HepG2 (cell line): ENCODE measurements at regions not wholly inside any gene's neighbourhood (a gene's known extent, or its start where the extent isn't known, plus 50 kb on each side); places are given as distances from the start of the nearest gene placed in this dataset.

Experiments used
- ATAC-seq: fragments of 200-7000 bp; cut with Tn5 transposase; 3 replicates; pipeline ENCODE4 v1.9.1; 2020; ENCODE audit warnings: mild to moderate bottlenecking, moderate library complexity
- BruUV-seq: library from RNA; stranded (reverse); fragments of 400-500 nt; replicated peaks from 2 replicates; lab custom pipeline; 2021; lab: Mats Ljungman, UMichigan
- CTCF ChIA-PET: fragments of 300-600 bp; formaldehyde crosslinking; extraction: SDS; loops from one replicate; lab custom pipeline; 2021; ENCODE audit warnings: low total read pairs, inconsistent platforms, low intra/inter-chr PET ratio; lab: Yijun Ruan, JAX
- POLR2A ChIA-PET: fragments of 350-600 bp; sonication (Branson Sonifier 250); formaldehyde crosslinking; loops from one replicate; lab custom pipeline; 2020; ENCODE audit warnings: antibody characterized with exemption, inconsistent platforms; lab: Yijun Ruan, JAX
- DNase-seq: peaks from one replicate; pipeline ENCODE4 v3.0.0-alpha.2; 2015; ENCODE audit warnings: low spot score
- FAIRE-seq: peaks from 3 replicates; lab custom pipeline; 2011; peaks lifted over from hg19 to GRCh38; lab: Jason Lieb, UNC
- H2AFZ ChIP-seq: one replicate; pipeline ENCODE4 v1.6.1; 2011; ENCODE audit warnings: low read length, inconsistent platforms
- H3K27ac ChIP-seq: fragments of 300-600 bp; 3 replicates; pipeline ENCODE4 v1.8.0; 2011; ENCODE audit warnings: mixed run types, mild to moderate bottlenecking, mixed read lengths, low read length, inconsistent platforms; ENCODE audit not compliant: insufficient read depth; ENCODE audit errors: extremely low read length
- H3K27me3 ChIP-seq, 2 experiments: fragments of 200-600 bp in 1 of 2; 2 replicates in 1 of 2; 3 replicates in 1 of 2; pipeline versions ENCODE4 v1.6.0 to v1.8.0; 2011; ENCODE audit warnings: low read length in 2 of 2, mild to moderate bottlenecking in 2 of 2, moderate library complexity in 2 of 2, inconsistent platforms in 1 of 2; ENCODE audit not compliant: insufficient read depth in 2 of 2, control insufficient read depth in 1 of 2
- H3K36me3 ChIP-seq, 2 experiments: fragments of 200-600 bp in 1 of 2; replicated peaks in 1 of 2; 2 replicates in 1 of 2; 3 replicates in 1 of 2; pipeline versions ENCODE4 v1.5.1 to v1.8.0; 2011; ENCODE audit warnings: low read length in 2 of 2, inconsistent platforms in 1 of 2; ENCODE audit not compliant: insufficient read depth in 2 of 2, control insufficient read depth in 1 of 2
- H3K4me1 ChIP-seq: 2 replicates; pipeline ENCODE4 v1.5.1; 2012; ENCODE audit warnings: low read length, inconsistent platforms; ENCODE audit not compliant: insufficient read depth
- H3K4me2 ChIP-seq: 2 replicates; pipeline ENCODE4 v1.6.0; 2011; ENCODE audit warnings: low read depth, low read length, inconsistent platforms
- H3K4me3 ChIP-seq, 3 experiments: fragments of 200-600 bp in 1 of 3; sonication (generic), shearing (Covaris generic) in 1 of 3; replicated peaks in 1 of 3; 2 replicates each; pipeline ENCODE4 v1.5.1; 2011 to 2016; ENCODE audit warnings: low read length in 3 of 3, inconsistent platforms in 2 of 3, low read depth in 2 of 3, mild to moderate bottlenecking in 2 of 3, control low read depth in 1 of 3, mixed read lengths in 1 of 3; ENCODE audit not compliant: insufficient read depth in 1 of 3
- H3K79me2 ChIP-seq: one replicate; pipeline ENCODE4 v1.6.1; 2011; ENCODE audit warnings: low read length, inconsistent platforms; ENCODE audit not compliant: insufficient read depth
- H3K9ac ChIP-seq: 2 replicates; pipeline ENCODE4 v1.6.0; 2011; ENCODE audit warnings: mild to moderate bottlenecking, low read depth, low read length, inconsistent platforms; ENCODE audit not compliant: insufficient read depth
- H3K9me3 ChIP-seq: 2 replicates; pipeline ENCODE4 v1.5.1; 2012; ENCODE audit warnings: mild to moderate bottlenecking, low read length
- H4K20me1 ChIP-seq: 2 replicates; pipeline ENCODE4 v1.6.0; 2011; ENCODE audit warnings: inconsistent platforms, mild to moderate bottlenecking, low read length, moderate library complexity; ENCODE audit not compliant: insufficient read depth
- DZIP1 ChIP-seq: sonication (generic); formaldehyde crosslinking; IDR thresholded peaks from 2 replicates; pipeline ENCODE4 v1.5.0; 2020; ENCODE audit warnings: mild to moderate bottlenecking, missing genetic modification reagents
- GFI1 ChIP-seq: sonication (generic); formaldehyde crosslinking; IDR thresholded peaks from 2 replicates; pipeline ENCODE4 v1.5.0; 2020; ENCODE audit warnings: missing genetic modification reagents, mild to moderate bottlenecking, borderline replicate concordance
- PCBP2 ChIP-seq: fragments of 200-400 bp; formaldehyde crosslinking; optimal IDR thresholded peaks from 2 replicates; pipeline ENCODE3; 2018; ENCODE audit warnings: low read length, low read depth; ENCODE audit not compliant: poor library complexity, severe bottlenecking
- ZNF670 ChIP-seq: sonication (generic); formaldehyde crosslinking; IDR thresholded peaks from 2 replicates; pipeline ENCODE4 v1.8.0; 2022; ENCODE audit warnings: mild to moderate bottlenecking, missing genetic modification reagents, borderline replicate concordance
- WGBS: methylation state at CpG from one replicate; pipeline ENCODE4 v1.1.6; 2017; ENCODE audit warnings: low lambda C conversion rate; 5-methylcytosine and 5-hydroxymethylcytosine counted together
- in situ Hi-C: cut with HindIII; loops from 2 replicates; pipeline ENCODE4 v1.10.0; 2017; ENCODE audit warnings: low pct_unique_long_range_greater_than_20kb; ENCODE audit not compliant: extremely low pct_ligation_motif_present
- intact Hi-C: fragments of 100-400 bp; cut with micrococcal nuclease; formaldehyde crosslinking; loops from one replicate; pipeline ENCODE4 v1.10.0; 2022; ENCODE audit not compliant: unreplicated experiment
- TF ChIP-seq, protein P1 (sequence below): sonication (generic); formaldehyde crosslinking; IDR thresholded peaks from 2 replicates; pipeline ENCODE4 v1.5.0; 2020; ENCODE audit warnings: mild to moderate bottlenecking, low read depth, missing genetic modification reagents, borderline replicate concordance
- TF ChIP-seq, protein P2 (sequence below): sonication (generic); formaldehyde crosslinking; conservative IDR thresholded peaks from 2 replicates; pipeline ENCODE4 v1.8.0; 2022; ENCODE audit warnings: low read depth, missing genetic modification reagents

DNA sequence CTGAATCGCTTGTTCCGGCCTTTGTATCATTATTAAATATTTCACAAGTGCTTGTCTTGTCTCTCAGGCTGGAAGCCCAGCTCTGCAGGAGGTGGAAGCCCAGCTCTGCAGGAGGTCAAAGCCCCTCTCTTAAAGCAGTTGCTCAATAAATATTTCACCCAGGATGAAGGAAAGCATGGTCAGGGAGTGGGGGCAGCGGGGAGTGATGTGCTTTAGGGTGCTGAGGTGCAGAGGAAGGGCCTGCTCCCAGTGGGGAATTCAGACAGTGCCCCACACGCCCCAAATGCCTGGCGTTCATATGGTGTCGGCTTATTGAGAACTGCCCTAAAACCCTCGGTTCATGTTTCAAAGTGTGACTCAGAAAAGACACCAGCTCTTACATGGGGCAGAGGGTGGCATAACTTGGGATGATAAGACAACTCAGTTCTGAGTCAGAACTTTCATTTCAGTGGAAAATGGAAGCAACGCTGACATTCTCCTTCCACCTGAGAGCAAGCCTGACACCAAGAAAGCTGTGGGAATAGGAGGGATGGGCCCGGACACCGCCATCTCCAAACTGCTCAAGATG, 114.3 kb upstream of the DAP start:
- DNase-seq (no peak), FAIRE-seq (no peak), ATAC-seq (no peak)
- H4K20me1 ChIP-seq, result no peaks in the 10 kb centered on the region
- intact Hi-C loops (no loop called here), in situ Hi-C loops (no loop called here)
- ChIA-PET CTCF (no interaction called here), POLR2A (no interaction called here)
- H3K36me3 ChIP-seq, result no peaks in the 10 kb centered on the region
- no peaks in the 10 kb centered on the region for H3K9me3 ChIP-seq
- H3K27me3 ChIP-seq, result peaks cover 0 to 8% of the 10 kb centered on the region in 2 experiments; a peak in 2 of 5 replicates
- WGBS, result 68% methylated on average over 10 of the region's 10 CpGs
- no peak overlapping the region for H3K4me3 ChIP-seq
- TF ChIP-seq GFI1 (CRISPR knock-in tag) (no peak), PCBP2 (no peak), DZIP1 (CRISPR knock-in tag) (no peak), ZNF670 (CRISPR knock-in tag) (no peak)
- TF ChIP-seq, protein P1, sequence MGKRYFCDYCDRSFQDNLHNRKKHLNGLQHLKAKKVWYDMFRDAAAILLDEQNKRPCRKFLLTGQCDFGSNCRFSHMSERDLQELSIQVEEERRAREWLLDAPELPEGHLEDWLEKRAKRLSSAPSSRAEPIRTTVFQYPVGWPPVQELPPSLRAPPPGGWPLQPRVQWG (CRISPR knock-in tag), result no peak
- TF ChIP-seq, protein P2, sequence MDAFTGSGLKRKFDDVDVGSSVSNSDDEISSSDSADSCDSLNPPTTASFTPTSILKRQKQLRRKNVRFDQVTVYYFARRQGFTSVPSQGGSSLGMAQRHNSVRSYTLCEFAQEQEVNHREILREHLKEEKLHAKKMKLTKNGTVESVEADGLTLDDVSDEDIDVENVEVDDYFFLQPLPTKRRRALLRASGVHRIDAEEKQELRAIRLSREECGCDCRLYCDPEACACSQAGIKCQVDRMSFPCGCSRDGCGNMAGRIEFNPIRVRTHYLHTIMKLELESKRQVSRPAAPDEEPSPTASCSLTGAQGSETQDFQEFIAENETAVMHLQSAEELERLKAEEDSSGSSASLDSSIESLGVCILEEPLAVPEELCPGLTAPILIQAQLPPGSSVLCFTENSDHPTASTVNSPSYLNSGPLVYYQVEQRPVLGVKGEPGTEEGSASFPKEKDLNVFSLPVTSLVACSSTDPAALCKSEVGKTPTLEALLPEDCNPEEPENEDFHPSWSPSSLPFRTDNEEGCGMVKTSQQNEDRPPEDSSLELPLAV (CRISPR knock-in tag), result no peak
- no peak overlapping the region for H3K4me2 ChIP-seq
- H2AFZ ChIP-seq, result no peak overlapping the region
- H3K4me1 ChIP-seq, result no peaks in the 10 kb centered on the region
- no peak overlapping the region for H3K27ac ChIP-seq
- no peaks in the 10 kb centered on the region for H3K79me2 ChIP-seq
- no TSS peak for BruUV-seq
- no peak overlapping the region for H3K9ac ChIP-seq
